Neutrophil (primary cell): ENCODE measurements at regions not wholly inside any gene's neighbourhood (a gene's known extent, or its start where the extent isn't known, plus 50 kb on each side); places are given as distances from the start of the nearest gene placed in this dataset.

Experiments
- H3K27ac ChIP-seq: fragments of 200-600 bp; sonication (generic); 2 replicates; pipeline ENCODE4 v1.5.1; 2016; ENCODE audit warnings: mild to moderate bottlenecking, moderate library complexity
- H3K27me3 ChIP-seq: fragments of 200-600 bp; sonication (generic); 2 replicates; pipeline ENCODE4 v1.6.0; 2016; ENCODE audit warnings: mild to moderate bottlenecking
- H3K36me3 ChIP-seq: fragments of 200-600 bp; sonication (generic); 2 replicates; pipeline ENCODE4 v1.5.1; 2017
- H3K4me1 ChIP-seq, 2 experiments: fragments of 200-600 bp in 1 of 2; sonication (generic) in 1 of 2; 1 replicate in 1 of 2; 2 replicates in 1 of 2; pipeline versions ENCODE4 v1.5.1 to v1.6.1; 2013 to 2016; ENCODE audit warnings: low read depth in 1 of 2, low read length in 1 of 2, mild to moderate bottlenecking in 1 of 2, moderate library complexity in 1 of 2; ENCODE audit not compliant: control insufficient read depth in 1 of 2, insufficient read depth in 1 of 2
- H3K4me3 ChIP-seq, 2 experiments: fragments of 200-600 bp in 1 of 2; sonication (generic) in 1 of 2; 1 replicate in 1 of 2; 2 replicates in 1 of 2; pipeline ENCODE4 v1.5.1; 2013 to 2016; ENCODE audit warnings: low read depth in 1 of 2, low read length in 1 of 2, mild to moderate bottlenecking in 1 of 2, moderate library complexity in 1 of 2
- H3K9me3 ChIP-seq: fragments of 200-600 bp; sonication (generic); 2 replicates; pipeline ENCODE4 v1.5.1; 2016
- TF ChIP-seq, protein P1 (sequence below): fragments of 200-600 bp; sonication (generic); IDR thresholded peaks from 2 replicates; pipeline ENCODE4 v1.5.1; 2016; ENCODE audit warnings: antibody characterized with exemption

DNA sequence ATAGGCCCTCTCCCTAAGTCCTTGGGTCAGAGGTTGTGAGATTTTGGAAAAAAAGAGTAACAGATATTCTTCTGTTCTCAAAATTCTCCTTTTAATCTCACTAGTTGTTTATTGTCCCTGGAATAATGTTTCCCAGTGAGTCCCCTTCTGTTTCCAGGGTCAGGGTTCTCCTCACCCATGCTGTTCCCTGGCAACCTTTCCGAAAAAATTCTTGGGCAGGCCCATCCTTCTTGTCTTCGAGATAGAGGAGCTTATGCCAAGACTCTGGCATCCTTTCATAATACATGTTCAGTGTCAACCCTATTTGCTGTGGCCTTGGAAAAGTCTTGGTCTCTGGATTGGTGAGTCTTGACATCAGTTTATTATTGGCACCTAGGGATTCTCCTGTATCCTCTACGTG, 212.4 kb upstream of the FAR2 start:
- H3K27ac ChIP-seq = no peak overlapping the region
- H3K36me3 ChIP-seq = no peaks in the 10 kb centered on the region

DNA sequence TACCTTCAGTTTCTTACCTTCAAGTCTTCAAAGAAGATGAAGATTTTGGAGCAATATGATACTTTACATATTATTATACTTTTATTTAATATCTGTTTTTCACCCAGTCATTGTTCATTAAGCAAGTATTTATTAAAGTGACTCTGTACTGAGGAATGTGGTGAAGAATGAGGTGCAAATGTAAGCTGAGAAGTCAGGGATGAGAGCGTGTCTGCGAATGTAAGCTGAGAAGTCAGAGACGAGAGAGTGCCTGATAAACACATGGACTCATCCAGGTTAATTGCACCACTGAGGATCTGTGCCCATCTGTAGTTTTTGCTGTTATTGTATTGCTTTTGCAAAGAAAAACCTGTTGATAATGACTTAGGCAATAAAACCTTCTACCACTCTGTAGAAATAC, 211.9 kb upstream of the FAR2 start:
- Histone ChIP-seq H3K27me3 (no peaks in the 10 kb centered on the region), H3K4me3 (no peak overlapping the region), H3K36me3 (no peaks in the 10 kb centered on the region), H3K4me1 (no peaks in the 10 kb centered on the region), H3K27ac (no peak overlapping the region), H3K9me3 (no peaks in the 10 kb centered on the region)
- TF ChIP-seq, protein P1, sequence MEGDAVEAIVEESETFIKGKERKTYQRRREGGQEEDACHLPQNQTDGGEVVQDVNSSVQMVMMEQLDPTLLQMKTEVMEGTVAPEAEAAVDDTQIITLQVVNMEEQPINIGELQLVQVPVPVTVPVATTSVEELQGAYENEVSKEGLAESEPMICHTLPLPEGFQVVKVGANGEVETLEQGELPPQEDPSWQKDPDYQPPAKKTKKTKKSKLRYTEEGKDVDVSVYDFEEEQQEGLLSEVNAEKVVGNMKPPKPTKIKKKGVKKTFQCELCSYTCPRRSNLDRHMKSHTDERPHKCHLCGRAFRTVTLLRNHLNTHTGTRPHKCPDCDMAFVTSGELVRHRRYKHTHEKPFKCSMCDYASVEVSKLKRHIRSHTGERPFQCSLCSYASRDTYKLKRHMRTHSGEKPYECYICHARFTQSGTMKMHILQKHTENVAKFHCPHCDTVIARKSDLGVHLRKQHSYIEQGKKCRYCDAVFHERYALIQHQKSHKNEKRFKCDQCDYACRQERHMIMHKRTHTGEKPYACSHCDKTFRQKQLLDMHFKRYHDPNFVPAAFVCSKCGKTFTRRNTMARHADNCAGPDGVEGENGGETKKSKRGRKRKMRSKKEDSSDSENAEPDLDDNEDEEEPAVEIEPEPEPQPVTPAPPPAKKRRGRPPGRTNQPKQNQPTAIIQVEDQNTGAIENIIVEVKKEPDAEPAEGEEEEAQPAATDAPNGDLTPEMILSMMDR = no peak

More for the DNA sequence above, 212.4 kb upstream of the FAR2 start:
- TF ChIP-seq, protein P1 = no peak
- no peaks in the 10 kb centered on the region for H3K4me1 ChIP-seq
- no peak overlapping the region for H3K4me3 ChIP-seq
- no peaks in the 10 kb centered on the region for H3K9me3 ChIP-seq
- no peaks in the 10 kb centered on the region for H3K27me3 ChIP-seq

DNA sequence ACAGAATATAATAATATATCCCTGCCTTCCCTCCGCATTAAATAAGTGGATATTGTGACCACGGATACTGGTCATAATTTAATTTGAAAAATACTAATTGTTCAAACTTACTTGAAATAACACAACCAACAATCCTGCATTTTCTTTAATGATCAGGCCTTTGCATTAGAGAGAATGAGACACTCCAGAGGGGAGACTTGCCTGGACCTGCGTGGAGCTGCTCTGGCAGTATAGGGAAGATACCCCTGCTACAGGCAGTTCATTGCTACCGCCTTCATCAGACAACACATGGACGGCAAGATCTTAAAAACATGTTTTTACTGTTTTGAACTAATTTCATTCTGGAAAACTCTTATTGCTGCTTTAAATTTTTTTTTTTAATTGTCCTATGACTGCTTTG, 211.0 kb upstream of the FAR2 start:
- TF ChIP-seq, protein P1 = no peak
- Histone ChIP-seq H3K4me1 (no peaks in the 10 kb centered on the region), H3K27ac (no peak overlapping the region), H3K27me3 (no peaks in the 10 kb centered on the region), H3K4me3 (no peak overlapping the region), H3K36me3 (no peaks in the 10 kb centered on the region), H3K9me3 (no peaks in the 10 kb centered on the region)

DNA sequence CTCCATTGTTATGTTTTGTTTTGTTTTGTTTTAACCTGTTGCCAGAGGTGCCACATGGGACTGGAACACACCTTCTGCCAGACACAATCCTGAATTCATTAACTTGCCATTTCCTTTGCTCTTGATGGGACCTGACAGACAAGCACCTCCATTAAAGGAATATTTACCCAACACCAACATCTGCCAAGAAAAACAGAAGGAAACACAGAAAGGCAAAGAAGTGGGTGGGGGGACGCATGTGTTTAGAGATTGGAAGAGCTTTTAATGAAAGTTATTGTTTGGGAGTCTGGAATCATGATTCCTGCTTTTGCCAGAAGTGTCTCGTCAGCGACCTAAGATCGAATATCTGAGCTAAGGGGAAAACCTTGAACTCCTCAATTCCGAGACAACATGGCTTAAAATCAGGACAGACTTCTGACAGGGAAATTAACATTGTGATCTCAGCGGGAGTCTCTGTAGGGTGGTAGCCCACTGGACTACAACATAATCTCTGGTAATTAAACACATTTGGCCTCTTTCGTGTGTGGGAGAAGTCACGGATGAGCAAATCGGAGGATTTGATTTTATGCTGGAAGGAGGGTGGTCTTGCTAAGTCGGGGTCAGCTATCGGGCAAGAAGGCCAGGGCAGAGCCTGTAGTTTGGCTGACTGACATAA, 210.4 kb upstream of the FAR2 start:
- no peaks in the 10 kb centered on the region for H3K9me3 ChIP-seq
- H3K4me1 ChIP-seq = no peaks in the 10 kb centered on the region
- TF ChIP-seq, protein P1 = no peak
- no peak overlapping the region for H3K27ac ChIP-seq
- no peaks in the 10 kb centered on the region for H3K36me3 ChIP-seq
- no peak overlapping the region for H3K4me3 ChIP-seq
- no peaks in the 10 kb centered on the region for H3K27me3 ChIP-seq

DNA sequence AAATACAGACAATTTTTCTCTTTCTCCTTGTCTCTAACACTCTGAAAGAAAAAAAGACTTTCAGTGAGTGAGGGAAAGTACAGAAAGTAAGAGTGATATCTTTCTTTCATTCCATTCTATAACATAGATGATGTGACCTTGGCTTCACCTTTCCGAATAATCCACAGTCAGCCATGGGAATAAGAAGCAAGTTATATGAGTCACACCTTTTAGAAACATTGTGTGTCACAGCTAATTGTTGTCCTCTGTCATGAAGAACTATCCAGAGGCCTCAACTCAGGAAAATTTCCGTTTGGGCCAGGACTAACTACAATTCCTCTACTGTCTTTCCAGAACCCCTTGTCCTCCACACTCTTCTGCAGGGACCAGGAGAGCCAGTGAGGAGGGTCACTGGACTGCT, 209.7 kb upstream of the FAR2 start:
- H3K4me3 ChIP-seq = no peak overlapping the region
- no peaks in the 10 kb centered on the region for H3K4me1 ChIP-seq
- no peaks in the 10 kb centered on the region for H3K9me3 ChIP-seq
- no peaks in the 10 kb centered on the region for H3K36me3 ChIP-seq
- no peak overlapping the region for H3K27ac ChIP-seq
- TF ChIP-seq, protein P1 = no peak
- no peaks in the 10 kb centered on the region for H3K27me3 ChIP-seq

DNA sequence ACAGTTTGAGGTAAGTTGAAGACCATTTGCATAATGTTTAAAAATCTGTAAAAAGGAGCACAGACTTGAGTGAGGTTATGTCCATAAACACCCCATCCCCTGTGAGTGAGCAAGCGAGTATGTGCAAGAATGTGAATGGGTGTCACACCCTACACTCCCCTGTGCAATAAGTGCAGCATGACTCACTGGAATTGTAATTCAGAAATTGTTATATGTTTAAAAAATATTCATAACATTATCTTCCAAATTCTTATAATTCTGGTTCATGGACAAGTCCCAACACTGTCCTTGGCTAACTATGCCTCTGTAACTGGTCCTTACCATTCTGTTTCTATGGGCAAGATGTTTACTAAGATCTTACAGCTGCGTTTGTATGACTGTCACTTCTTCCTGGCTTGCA, 207.8 kb upstream of the FAR2 start:
- TF ChIP-seq, protein P1 = no peak
- Histone ChIP-seq H3K4me1 (no peaks in the 10 kb centered on the region), H3K9me3 (no peaks in the 10 kb centered on the region), H3K4me3 (no peak overlapping the region), H3K27me3 (no peaks in the 10 kb centered on the region), H3K36me3 (no peaks in the 10 kb centered on the region), H3K27ac (no peak overlapping the region)
